ENCODE measurements at regions not wholly inside any gene's neighbourhood (a gene's known extent, or its start where the extent isn't known, plus 50 kb on each side); places are given as distances from the start of the nearest gene placed in this dataset.

- no peak overlapping the region for H3K4me3 ChIP-seq (ENCODE audit: extremely low read depth, insufficient read depth, low read length, poor library complexity, severe bottlenecking)
- H3K36me3 ChIP-seq (ENCODE audit: control insufficient read depth, insufficient read depth, low read length), result no peaks in the 10 kb centered on the region
- H3K27ac ChIP-seq (ENCODE audit: low read depth, low read length, severe bottlenecking), result no peak overlapping the region
- H3K9me3 ChIP-seq (ENCODE audit: control insufficient read depth, low read length), result no peaks in the 10 kb centered on the region
- WGBS, 2 experiments (ENCODE audit: insufficient coverage in 2 of 2), result no CpG with 5 or more reads among the region's 3 CpGs
- H3K4me1 ChIP-seq (ENCODE audit: control insufficient read depth, insufficient read depth, low read length, poor library complexity, severe bottlenecking), result no peaks in the 10 kb centered on the region
Observed at GRCh38 chr17:56096026-56096810, 57.1 kb upstream of the ANKFN1 start.

GRCh38 chr17:56098746-56099145 is 54.5 kb upstream of the ANKFN1 start:
- no peaks in the 10 kb centered on the region for H3K36me3 ChIP-seq (ENCODE audit: control insufficient read depth, insufficient read depth, low read length)
- H3K9me3 ChIP-seq (ENCODE audit: control insufficient read depth, low read length), result no peaks in the 10 kb centered on the region
- 82% methylated on average over 2 of the region's 4 CpGs; no CpG with 5 or more reads in 1 of the 2 experiments for WGBS, 2 experiments (ENCODE audit: insufficient coverage in 2 of 2)
- no peak overlapping the region for H3K27ac ChIP-seq (ENCODE audit: low read depth, low read length, severe bottlenecking)
- H3K4me3 ChIP-seq (ENCODE audit: extremely low read depth, insufficient read depth, low read length, poor library complexity, severe bottlenecking), result no peak overlapping the region
- no peaks in the 10 kb centered on the region for H3K4me1 ChIP-seq (ENCODE audit: control insufficient read depth, insufficient read depth, low read length, poor library complexity, severe bottlenecking)

GRCh38 chr17:56099649-56100048 is 53.6 kb upstream of the ANKFN1 start:
- no peak overlapping the region for H3K27ac ChIP-seq (ENCODE audit: low read depth, low read length, severe bottlenecking)
- no peak overlapping the region for H3K4me3 ChIP-seq (ENCODE audit: extremely low read depth, insufficient read depth, low read length, poor library complexity, severe bottlenecking)
- WGBS, 2 experiments (ENCODE audit: insufficient coverage in 2 of 2), result 83 to 95% methylated on average over 3 to 5 of the region's 5 CpGs
- no peaks in the 10 kb centered on the region for H3K9me3 ChIP-seq (ENCODE audit: control insufficient read depth, low read length)
- H3K4me1 ChIP-seq (ENCODE audit: control insufficient read depth, insufficient read depth, low read length, poor library complexity, severe bottlenecking), result no peaks in the 10 kb centered on the region
- H3K36me3 ChIP-seq (ENCODE audit: control insufficient read depth, insufficient read depth, low read length), result no peaks in the 10 kb centered on the region
